SIG-M5 treated with dmso at 0.1 percent for 504 hours (cell line): ENCODE measurements at regions not wholly inside any gene's neighbourhood (a gene's known extent, or its start where the extent isn't known, plus 50 kb on each side); places are given as distances from the start of the nearest gene placed in this dataset.
"Not testable (repeated sequence)": the region's sequence is repeated elsewhere in the genome, so short reads cannot be mapped to it uniquely, and the experiment has no call there.

Source experiments
- DNase-seq: peaks from one replicate; lab custom pipeline; 2025; ENCODE audit not compliant: unreplicated experiment; lab: John Stamatoyannopoulos, UW

DNA sequence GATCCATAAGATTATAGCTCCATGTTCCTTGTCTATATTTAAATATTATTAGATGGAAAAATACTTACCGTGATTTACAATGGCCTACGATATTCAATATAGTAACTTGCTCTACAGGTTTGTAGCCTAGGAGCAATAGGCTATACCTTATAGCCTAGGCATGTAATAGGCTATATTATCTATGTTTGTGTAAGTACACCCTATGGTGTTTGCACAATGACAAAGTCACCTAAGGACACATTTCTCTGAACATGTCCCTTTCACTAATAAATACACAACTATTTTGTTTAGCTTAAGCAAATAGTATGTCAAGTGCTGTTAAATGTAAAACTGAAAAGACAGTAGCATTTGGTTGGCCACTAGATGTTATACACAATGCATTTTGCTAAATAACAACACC, 248.9 kb upstream of the ADGRL4 start:
- DNase-seq, result no peak

DNA sequence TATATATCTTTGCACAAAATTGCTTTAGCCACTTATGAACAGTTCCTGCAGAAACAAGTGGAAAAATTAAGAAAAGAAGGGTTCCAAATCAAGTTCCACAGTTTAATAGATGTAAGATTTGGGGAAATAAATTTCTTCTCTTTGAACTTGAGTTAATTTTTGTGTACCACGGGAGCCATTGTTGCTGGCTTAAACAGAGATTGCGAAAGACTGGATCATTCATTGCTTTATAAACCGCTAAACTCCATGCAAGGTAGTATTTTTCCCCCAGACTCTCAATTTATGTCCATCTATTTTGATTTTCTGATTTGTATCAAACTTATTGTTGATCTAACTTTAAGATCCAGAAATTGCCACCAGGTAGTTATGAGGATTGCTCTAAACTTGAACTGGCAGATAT, 246.1 kb upstream of the ADGRL4 start:
- DNase-seq, result no peak

DNA sequence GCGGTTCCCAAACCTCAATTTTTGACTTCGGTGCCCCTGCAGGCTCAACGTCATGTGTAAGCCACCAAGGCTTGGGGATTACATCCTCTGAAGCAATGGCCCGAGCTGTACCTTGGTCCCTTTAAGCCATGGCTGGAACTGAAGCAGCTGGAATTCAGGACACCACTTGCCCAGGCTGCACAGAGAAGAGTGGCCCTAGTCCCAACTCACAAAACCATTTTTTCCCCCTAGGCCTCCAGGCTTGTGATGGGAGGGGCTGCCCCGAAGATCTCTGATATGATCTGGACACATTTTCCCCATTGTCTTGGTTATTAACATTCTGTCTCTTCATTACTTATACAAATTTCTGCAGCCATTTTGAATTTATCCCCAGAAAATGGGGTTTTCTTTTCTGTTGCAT, 233.3 kb upstream of the ADGRL4 start:
- no peak for DNase-seq

DNA sequence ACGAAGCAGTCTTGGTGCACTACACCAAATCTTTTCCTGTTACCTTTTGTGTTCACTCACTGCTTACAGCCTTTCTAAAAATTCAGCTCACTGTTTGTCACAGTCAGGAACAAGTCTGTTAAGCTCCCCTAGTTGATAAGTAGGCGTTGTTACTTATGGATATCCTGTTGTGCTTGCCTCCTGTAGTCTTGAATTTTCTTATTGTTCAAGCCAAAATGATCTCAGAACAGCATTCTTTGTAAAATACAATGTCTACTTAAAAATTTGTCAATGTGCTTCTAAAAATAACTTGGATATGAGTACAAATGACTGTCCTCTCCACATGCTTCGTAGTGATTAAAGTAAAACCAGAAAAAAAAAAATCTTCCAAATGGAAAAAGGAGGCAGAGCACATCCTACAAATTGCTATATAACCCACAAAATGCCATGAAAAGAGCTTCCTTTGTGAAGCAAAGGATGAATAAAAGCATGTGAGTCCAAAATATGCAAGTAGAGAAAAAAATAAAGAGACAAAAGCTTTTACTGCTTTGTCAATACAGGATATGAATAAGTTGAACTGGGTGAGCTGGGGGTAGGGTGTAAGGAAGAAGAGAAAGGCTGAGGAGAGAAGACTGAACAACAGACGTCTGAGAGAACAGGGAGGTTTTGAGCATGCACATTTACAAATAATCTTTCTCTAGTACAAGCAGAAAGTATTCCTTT, 228.9 kb upstream of the ADGRL4 start:
- DNase-seq, result no peak

DNA sequence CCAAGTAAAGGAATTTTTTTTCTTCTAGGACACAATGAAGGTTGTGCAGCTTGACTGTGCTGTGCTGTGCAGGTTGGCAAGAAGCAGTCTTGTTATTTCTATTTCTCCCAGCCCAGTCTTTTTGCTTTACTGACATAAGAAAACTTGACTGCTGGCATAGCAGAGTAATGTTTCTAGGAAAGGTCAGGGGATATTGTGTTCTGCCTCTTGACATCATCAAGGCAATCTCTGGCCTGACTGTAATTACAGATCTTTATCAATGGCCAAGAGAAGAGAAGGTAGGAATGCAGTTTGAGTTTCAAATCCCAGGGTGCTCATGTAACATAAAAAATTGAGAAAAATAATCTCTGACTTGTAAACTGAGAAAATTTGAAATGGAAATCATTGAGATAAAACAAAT, 226.3 kb upstream of the ADGRL4 start:
- no peak for DNase-seq

DNA sequence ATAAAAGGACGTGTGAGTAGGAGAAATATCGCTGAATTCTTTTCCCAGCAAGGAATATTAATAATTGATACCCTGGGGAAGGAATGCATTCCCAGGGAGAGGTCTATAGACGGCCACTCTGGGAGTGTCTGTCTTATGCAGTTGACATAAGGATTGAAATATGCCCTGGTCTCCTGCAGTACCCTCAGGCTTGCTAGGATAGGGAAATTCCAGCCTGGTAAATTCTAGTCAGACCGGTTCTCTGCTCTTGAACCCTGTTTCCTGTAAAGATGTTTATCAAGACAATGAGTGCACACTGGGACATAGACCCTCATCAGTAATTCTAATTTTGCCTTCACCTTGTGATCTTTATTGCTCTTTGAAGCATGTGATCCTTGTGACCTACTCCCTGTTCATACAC, 224.2 kb upstream of the ADGRL4 start:
- DNase-seq, result not testable (repeated sequence)

DNA sequence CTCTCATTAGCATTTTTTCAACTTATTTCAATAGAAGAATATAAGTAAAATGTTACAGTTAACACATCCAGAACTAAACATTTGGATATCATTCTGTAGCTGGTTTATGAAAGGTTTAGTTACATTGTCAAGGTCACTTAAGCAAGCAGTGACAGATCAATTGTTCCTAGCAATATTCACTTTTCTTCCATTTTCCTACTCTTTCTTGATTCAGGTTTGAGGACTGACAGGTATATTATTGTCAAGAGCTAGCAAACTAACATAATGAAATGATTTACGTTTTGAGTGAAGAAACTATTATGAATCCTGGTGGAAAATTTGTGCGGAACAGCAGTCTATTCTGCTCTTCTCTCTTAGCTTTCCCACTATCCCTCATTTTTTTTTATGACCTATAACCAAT, 220.4 kb upstream of the ADGRL4 start:
- no peak for DNase-seq

DNA sequence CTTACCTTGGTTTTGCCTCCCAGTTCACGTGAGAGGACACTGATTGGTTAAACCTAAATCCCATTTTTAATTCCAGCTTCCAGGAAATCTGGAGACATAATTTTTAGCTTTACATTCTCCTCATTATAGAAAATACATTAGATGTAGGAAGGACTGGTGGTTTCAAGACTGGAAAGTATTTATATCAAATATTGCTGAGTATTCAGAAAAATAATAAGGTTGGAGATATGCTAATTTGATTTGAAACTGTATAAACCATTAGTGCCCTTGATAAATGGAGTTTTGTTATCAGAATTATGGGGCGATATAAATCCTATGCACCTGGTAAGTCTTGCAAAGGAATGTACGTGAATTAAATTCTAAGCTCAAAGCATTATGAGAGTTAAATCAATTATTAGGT, 218.0 kb upstream of the ADGRL4 start:
- no peak for DNase-seq

DNA sequence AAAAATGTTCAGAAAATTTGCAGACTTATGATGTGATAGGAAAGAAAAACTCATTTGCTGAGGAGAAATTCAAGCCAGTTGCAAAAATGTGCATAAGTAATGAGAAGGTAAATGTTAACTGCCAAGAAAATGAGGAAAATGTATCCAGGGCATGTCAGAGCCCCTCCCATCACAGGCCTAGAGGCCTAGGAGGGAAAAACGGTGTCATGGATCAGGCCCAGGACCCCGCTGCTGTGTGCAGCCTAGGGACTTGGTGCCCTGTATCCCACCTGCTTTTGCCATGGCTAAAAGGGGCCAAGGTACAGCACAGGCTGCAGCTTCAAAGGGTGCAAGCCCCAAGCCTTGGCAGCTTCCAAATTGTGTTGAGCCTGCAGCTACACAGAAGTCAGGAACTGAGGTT, 214.0 kb upstream of the ADGRL4 start:
- DNase-seq, result no peak

DNA sequence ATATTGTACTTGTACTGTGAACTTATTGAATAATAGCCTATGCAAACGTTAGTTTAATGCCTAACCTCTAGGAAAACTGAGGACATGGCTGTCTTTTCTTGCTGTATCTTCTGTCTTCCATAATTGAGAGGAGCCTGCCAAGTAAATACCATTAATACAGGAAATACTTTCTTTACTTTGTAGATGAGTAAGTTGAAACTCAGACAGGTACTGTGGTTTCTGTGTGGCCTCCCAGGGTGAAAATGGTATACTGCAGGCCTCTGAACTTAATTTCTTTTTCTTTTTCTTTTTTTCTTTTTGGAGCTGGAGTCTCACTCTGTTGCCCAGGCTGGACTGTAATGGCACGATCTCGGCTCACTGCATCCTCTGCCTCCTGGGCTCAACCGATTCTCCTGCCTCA, 208.8 kb upstream of the ADGRL4 start:
- no peak for DNase-seq

DNA sequence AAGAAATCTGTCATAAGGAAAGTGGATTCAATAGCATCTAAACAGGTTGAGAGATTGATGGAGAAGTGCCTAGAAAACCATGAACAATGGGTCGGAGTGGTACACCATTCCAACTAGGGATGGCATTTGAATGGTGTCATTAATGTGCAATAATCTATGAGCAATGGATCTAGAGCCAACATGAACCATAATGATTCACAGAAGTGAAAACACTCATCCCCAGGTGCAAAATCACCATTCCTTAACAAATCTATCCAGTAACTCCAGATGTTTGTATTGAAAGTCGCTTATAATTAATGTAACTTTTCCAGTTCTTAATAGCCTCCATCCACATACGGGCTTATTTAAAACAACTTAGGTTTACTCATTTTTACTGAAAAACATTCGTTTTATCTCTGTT, 201.3 kb upstream of the ADGRL4 start:
- no peak for DNase-seq

DNA sequence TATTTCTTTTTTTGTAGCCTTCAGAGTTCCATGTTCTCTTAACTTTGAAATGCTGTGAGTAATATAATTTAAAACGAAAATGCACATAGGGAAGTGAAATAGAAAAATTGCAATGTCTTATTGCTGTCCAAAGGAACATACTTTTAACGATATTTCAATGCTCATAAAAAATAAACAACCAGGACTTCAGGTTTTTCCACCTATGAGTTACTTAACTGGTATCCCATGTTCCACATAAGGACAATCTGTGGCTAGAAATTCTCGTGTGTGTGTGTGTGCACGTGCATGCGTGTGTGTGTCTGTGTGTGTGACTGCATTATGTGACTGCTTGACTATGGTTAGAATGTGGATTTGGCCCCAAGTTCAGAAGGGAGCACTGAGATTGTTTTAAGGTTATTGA, 200.8 kb upstream of the ADGRL4 start:
- DNase-seq, result no peak

DNA sequence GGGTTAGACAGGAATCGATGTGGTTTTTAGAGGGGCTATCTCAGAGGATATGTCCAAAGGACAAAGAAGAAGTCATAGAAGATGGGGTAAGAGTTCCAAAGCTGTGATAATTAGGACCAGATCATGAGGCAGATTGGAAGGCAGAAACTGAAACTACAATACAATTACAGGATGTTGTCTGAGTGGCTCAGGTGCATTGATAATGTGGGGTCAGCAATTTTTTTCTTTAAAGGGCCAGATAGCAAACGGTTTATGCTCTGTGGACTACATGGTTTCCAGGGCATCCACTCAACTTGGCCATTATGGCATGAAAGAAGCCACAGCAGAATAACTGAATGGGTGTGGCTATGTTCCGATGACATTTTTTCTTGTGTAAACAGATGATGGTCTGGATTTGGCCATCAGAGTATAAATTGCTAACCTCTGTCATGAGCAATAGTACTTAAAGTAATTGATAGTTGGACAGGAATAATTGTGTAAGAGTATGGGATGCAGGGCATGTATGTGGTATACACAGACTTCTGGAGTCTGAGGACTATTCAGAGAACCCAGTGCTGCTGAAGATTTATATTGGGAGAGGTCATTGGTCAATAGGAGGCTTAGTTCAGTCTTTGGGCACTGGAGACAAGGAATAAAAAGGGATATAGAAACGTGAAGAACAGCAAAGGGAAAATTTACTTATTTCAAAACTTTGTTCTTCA, 198.4 kb upstream of the ADGRL4 start:
- no peak for DNase-seq

DNA sequence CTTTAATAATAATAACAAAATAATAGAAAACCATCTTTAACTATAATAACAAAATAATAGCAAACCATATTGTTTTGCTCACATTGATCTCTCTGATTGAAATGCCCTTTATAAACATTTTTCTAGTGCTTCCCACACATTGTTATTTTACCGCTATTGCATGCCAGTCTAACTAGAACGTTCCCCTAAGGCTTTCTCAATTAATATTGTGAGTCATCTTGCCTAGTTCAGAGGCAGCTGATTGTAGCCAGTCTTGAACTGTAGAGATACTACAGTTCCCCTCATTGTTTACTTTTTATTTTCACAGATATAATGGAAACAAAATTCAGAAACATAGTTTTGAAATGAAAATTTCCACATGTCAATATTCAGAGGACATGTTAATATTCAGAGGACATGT, 192.3 kb upstream of the ADGRL4 start:
- no peak for DNase-seq

DNA sequence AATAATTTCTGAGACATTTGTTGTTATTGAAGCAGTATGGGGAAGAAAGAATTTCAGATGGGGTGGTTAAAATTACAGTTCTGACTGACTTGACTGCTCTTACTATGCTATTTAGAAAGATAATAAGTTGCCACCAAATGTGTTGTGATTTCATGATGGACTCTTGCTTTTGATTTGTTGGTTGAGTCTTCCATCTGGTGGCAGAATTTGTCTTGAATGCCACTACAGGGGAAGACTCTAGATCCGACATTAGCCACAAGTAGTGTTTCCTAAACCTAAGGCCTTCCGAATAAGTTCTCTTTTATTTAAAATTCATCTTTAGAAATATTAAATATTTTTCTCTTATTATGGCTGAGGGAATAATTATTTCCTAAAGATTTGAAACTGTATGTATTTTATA, 190.9 kb upstream of the ADGRL4 start:
- peak; percentile 1 for DNase-seq

DNA sequence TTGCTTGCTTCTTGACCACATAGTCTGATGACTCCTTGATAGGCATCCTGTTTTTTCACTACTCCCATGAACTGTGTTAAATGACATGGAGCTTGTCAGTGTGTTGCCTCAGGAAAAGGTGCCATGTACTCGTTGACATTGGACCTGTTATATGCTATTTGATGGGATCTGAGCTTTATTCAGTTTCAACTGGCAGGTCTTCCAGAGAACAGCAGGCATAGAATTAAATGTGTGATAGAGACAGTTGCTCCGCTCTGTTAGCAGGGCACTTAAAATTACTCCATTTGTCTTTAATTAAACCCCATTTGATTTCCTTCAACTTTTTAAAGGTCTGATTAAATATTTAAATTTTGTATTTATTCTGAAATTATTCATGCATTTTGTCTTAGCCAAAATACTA, 189.7 kb upstream of the ADGRL4 start:
- DNase-seq, result no peak

DNA sequence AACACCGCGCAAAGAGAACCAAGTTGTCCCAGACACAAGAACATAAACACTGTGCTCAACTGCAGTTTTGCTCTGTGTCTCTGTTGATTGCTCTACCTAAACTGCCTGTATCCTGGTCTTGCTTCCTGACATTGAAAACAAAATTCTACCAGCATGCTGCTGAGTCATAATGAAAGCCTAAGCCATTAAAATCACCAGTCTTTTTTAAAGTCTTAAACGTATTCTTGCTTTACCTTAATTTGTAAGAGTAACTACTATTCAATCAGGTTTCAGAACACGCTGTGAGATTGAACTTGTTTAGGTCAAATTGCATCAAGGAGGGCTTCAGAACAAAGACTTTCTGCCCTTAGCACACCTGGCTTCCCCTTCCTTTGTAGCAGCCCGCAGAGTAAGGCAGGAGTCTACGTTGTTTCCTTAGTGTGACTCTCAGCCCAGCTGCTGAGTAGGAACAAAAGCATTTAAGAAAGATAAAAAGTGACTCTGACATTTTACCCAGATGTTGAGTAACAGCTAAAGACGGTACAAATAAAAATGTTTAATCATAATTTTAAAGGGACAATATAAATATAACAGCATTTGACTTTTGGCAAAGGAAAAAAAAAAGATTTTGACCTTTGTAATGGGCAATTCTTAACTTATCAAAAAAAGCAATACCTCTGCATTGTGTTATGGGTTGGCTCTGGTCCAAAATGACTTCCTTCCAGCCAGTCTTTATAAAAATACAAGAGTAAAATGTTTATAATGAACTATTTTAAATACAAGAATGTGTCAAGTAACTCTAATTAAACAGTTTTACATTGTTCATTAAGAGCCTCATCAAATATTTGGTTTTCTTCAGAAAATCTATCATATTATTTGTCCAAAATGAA, 186.9 kb upstream of the ADGRL4 start:
- DNase-seq, result no peak

DNA sequence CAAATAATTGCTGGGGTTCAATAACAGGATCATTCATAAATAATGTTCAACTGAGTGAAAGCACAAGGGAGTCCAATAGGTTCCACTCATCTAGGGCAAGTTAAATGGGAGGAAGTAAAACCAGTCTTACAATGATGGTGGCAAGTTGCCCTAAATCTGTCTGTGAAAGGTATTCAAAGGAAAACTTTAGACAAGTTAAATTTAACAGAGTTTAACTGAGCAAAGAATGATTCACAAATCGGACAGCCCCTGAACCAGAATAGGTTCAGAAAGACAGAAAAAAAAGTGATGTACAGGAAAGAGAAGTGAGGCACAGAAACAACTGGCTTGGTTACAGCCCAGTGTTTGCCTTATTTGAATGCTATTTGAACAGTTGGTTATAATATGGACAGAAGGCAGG, 183.5 kb upstream of the ADGRL4 start:
- no peak for DNase-seq

DNA sequence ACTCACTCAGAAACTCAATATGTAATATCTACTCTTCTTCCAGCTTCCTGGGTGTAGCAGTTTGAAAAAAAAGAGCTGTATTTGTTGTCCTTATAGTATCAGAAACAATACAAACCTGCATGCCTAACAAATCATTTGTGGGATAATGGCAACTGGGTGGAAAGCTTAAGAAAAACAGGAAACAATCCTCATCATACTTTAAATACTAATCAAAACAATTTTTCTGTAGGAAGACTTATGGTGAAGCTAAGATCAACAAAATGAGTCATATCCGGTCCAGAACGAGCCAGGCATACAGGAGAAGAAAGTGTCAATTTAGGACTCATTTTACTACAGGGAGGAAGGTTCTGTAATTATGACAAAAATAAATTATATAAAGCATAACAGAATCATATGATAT, 181.8 kb upstream of the ADGRL4 start:
- no peak for DNase-seq

DNA sequence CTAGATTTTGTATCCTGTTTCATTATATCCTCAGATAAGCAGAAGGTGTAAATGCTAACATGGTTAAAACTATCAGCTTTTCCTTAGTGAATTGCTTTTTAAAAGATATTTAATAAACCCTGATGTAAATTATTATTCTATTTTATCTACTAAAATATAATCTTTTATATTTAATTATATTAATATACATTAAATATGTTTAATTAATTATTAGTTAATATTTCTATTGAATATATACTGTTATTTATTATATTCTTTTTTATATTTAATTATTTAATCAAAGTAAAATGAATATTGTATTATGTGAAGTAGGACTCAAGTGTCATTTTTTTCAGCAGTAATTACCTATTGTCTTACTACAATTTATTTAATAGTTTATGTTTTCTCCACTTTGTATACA, 179.7 kb upstream of the ADGRL4 start:
- DNase-seq, result no peak

DNA sequence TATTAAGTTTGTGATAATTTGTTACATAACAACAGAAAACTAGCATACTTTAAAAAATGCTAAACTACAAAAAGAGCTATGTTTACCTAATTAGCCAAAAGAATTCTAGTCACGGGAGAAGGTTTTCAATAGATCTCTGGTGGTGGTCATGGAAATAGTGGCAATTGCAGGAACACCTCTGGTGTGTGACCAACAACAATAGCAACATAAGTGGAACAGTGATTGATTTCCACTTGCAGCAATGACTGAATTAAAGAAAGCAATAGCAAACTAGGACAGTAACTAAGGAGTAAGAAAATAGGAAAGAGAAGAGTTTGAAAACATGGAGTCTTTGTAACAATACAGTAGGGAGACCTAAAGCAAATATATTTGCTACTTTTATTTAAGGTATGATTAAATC, 171.3 kb upstream of the ADGRL4 start:
- DNase-seq, result no peak

DNA sequence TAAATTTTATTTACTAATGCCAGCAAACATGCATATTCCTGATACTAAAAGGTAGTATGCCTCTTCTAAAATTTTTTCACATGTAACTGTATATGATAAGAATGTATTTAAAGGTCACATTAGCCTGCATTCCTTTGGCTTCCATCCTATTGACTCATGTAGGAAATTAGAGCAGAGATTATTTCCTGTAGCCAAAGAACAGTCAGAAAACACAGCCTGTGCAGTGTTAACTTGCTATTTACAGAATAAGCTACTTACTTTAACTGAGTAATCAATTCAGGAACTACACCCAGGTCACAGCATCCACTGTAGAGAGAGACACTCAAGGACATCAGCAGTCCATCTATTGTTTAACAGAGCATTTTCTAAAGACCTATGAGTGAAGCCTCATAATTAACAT, 154.5 kb upstream of the ADGRL4 start:
- no peak for DNase-seq
